ENCODE measurements at regions not wholly inside any gene's neighbourhood (a gene's known extent, or its start where the extent isn't known, plus 50 kb on each side); places are given as distances from the start of the nearest gene placed in this dataset.

- TF ChIP-seq POLR2AphosphoS5 (IDR thresholded peaks at IDR 0.05; ENCODE audit: low read depth, low read length) (no peak), REST (IDR thresholded peaks at IDR 0.05; ENCODE audit: insufficient read depth in 1 of 2, low read depth in 2 of 2, low read length in 1 of 2) (no peak), CTCF (IDR thresholded peaks at IDR 0.05) (no peak), TCF7L2 (IDR thresholded peaks at IDR 0.05; ENCODE audit: low read depth, low read length) (no peak), SIN3A (IDR thresholded peaks at IDR 0.05; ENCODE audit: borderline replicate concordance, insufficient read depth, low read depth, low read length) (no peak)
- Histone ChIP-seq H3K4me1 (ENCODE audit: control insufficient read depth, insufficient read depth, low read length) (no peaks in the 10 kb centered on the region; the same call in 1 of the 2 replicates), H3K27ac (ENCODE audit: low read length) (no peak overlapping the region), H3K9me3 (ENCODE audit: control insufficient read depth, insufficient read depth, low read depth, low read length) (no peaks in the 10 kb centered on the region), H3K4me3 (ENCODE audit: low read depth in 2 of 2, low read length in 2 of 2) (no peak overlapping the region), H3K27me3 (ENCODE audit: control insufficient read depth, insufficient read depth, low read length) (no peaks in the 10 kb centered on the region), H3K36me3 (ENCODE audit: control insufficient read depth, insufficient read depth, low read length) (no peaks in the 10 kb centered on the region)
- ATAC-seq = no peak
- no TSS peak for BruUV-seq (replicated peaks)
- no peak for DNase-seq (ENCODE audit: low read depth, low spot score)
- CTCF ChIA-PET = no interaction called here
- intact Hi-C loops (cut with micrococcal nuclease; ENCODE audit: unreplicated experiment) (no loop called here), in situ Hi-C loops (cut with HindIII; ENCODE audit: low pct_unique_long_range_greater_than_20kb, low sequenced_read_pairs) (no loop called here)
- POLR2A ChIA-PET = interaction anchor here (0.5 kb wide), 1 partner anchor 1059 kb away, joined by 9 read pairs; no protein-coding TSS in a partner anchor
Measured at GRCh38 chr12:4026517-4026916, 153.3 kb upstream of the PARP11 start.

- H3K9me3 ChIP-seq (ENCODE audit: control insufficient read depth, insufficient read depth, low read depth, low read length) = no peaks in the 10 kb centered on the region
- no peaks in the 10 kb centered on the region for H3K36me3 ChIP-seq (ENCODE audit: control insufficient read depth, insufficient read depth, low read length)
- H3K27me3 ChIP-seq (ENCODE audit: control insufficient read depth, insufficient read depth, low read length) = no peaks in the 10 kb centered on the region
- in situ Hi-C loops (cut with HindIII; ENCODE audit: low pct_unique_long_range_greater_than_20kb, low sequenced_read_pairs) (no loop called here), intact Hi-C loops (cut with micrococcal nuclease; ENCODE audit: unreplicated experiment) (no loop called here)
- DNase-seq (ENCODE audit: low read depth, low spot score) = no peak
- no peak overlapping the region for H3K4me3 ChIP-seq (ENCODE audit: low read depth in 2 of 2, low read length in 2 of 2)
- no peak for TF ChIP-seq POLR2AphosphoS5 (IDR thresholded peaks at IDR 0.05; ENCODE audit: low read depth, low read length)
- TF ChIP-seq REST (IDR thresholded peaks at IDR 0.05; ENCODE audit: insufficient read depth in 1 of 2, low read depth in 2 of 2, low read length in 1 of 2) = no peak
- no peak for TF ChIP-seq TCF7L2 (IDR thresholded peaks at IDR 0.05; ENCODE audit: low read depth, low read length)
- TF ChIP-seq CTCF (IDR thresholded peaks at IDR 0.05) = no peak
- no peak for TF ChIP-seq SIN3A (IDR thresholded peaks at IDR 0.05; ENCODE audit: borderline replicate concordance, insufficient read depth, low read depth, low read length)
- POLR2A ChIA-PET = no interaction called here
- no peak overlapping the region for H3K27ac ChIP-seq (ENCODE audit: low read length)
- CTCF ChIA-PET = interaction anchor here (0.5 kb wide), 1 partner anchor 251 kb away, joined by 3 read pairs; no protein-coding TSS in a partner anchor
- no peaks in the 10 kb centered on the region; the same call in 1 of the 2 replicates for H3K4me1 ChIP-seq (ENCODE audit: control insufficient read depth, insufficient read depth, low read length)
- ATAC-seq = no peak
- BruUV-seq (replicated peaks) = no TSS peak
Measured at GRCh38 chr12:4026020-4026358, 152.8 kb upstream of the PARP11 start.
